Stimulated activated CD4-positive, alpha-beta T cell treated with anti-CD3 and anti-CD28 coated beads, TNF-alpha, amount 100 ng/mL, for 1 hour (primary cell): ENCODE measurements at regions not wholly inside any gene's neighbourhood (a gene's known extent, or its start where the extent isn't known, plus 50 kb on each side); places are given as distances from the start of the nearest gene placed in this dataset.
"Not testable (repeated sequence)": the region's sequence is repeated elsewhere in the genome, so short reads cannot be mapped to it uniquely, and the experiment has no call there.

Experiments
- DNase-seq, 3 donors: peaks; one replicate each; pipeline ENCODE4 v3.0.0-alpha.2; 2020; ENCODE audit warnings: low read depth in 3 of 3, low spot score in 1 of 3

GRCh38 chr5:113719549-113719948 is 206.1 kb downstream of the YTHDC2 start:
- no peak for DNase-seq

- DNase-seq, result no peak
These were observed 207.7 kb downstream of the YTHDC2 start for GRCh38 chr5:113721171-113721570.

GRCh38 chr5:113723021-113723420 is 209.5 kb downstream of the YTHDC2 start:
- DNase-seq, result no peak

GRCh38 chr5:113735751-113736150 is 222.3 kb downstream of the YTHDC2 start:
- DNase-seq, result no peak

GRCh38 chr5:113742176-113742575 is 228.7 kb downstream of the YTHDC2 start:
- no peak for DNase-seq

GRCh38 chr5:113742639-113743038 is 229.1 kb downstream of the YTHDC2 start:
- DNase-seq, result no peak

GRCh38 chr5:113748403-113748802 is 234.9 kb downstream of the YTHDC2 start:
- DNase-seq, result no peak

- no peak for DNase-seq
These were observed 235.8 kb downstream of the YTHDC2 start for GRCh38 chr5:113749334-113749733.

GRCh38 chr5:113753182-113753581 is 239.7 kb downstream of the YTHDC2 start:
- DNase-seq, result not testable (repeated sequence)

- DNase-seq, result no peak
These were observed 242.0 kb downstream of the YTHDC2 start for GRCh38 chr5:113755516-113755915.

GRCh38 chr5:113757508-113757907 is 244.0 kb downstream of the YTHDC2 start:
- DNase-seq, result no peak

GRCh38 chr5:113759505-113759904 is 246.0 kb downstream of the YTHDC2 start:
- no peak for DNase-seq

- no peak for DNase-seq
These were observed 247.0 kb downstream of the YTHDC2 start for GRCh38 chr5:113760486-113760885.

GRCh38 chr5:113761594-113761993 is 248.1 kb downstream of the YTHDC2 start:
- no peak for DNase-seq

- DNase-seq, result no peak
These were observed 250.9 kb downstream of the YTHDC2 start for GRCh38 chr5:113764382-113764781.

GRCh38 chr5:113766827-113767226 is 253.3 kb downstream of the YTHDC2 start:
- not testable (repeated sequence) for DNase-seq

GRCh38 chr5:113770648-113771047 is 257.2 kb downstream of the YTHDC2 start:
- DNase-seq, result no peak

GRCh38 chr5:113771483-113771882 is 258.0 kb downstream of the YTHDC2 start:
- DNase-seq, result no peak

- no peak for DNase-seq
These were observed 262.7 kb downstream of the YTHDC2 start for GRCh38 chr5:113776168-113776567.

- no peak for DNase-seq
These were observed 263.5 kb downstream of the YTHDC2 start for GRCh38 chr5:113776832-113777525.

GRCh38 chr5:113778147-113778546 is 264.7 kb downstream of the YTHDC2 start:
- DNase-seq, result no peak

GRCh38 chr5:113788141-113788655 is 274.7 kb downstream of the YTHDC2 start:
- no peak for DNase-seq

- no peak for DNase-seq
These were observed 276.3 kb downstream of the YTHDC2 start for GRCh38 chr5:113789769-113790168.
